ENCODE measurements at regions not wholly inside any gene's neighbourhood (a gene's known extent, or its start where the extent isn't known, plus 50 kb on each side); places are given as distances from the start of the nearest gene placed in this dataset.

GRCh38 chr9:14994738-14995137, 84.5 kb upstream of the FREM1 start:
- H3K27ac ChIP-seq (ENCODE audit: control insufficient read depth, insufficient read depth, low read length): no peak overlapping the region
- H3K9me3 ChIP-seq (ENCODE audit: control insufficient read depth, low read depth, low read length): no peaks in the 10 kb centered on the region
- H3K36me3 ChIP-seq (ENCODE audit: control insufficient read depth in 2 of 2, extremely low read depth in 1 of 2, insufficient read depth in 2 of 2, low read length in 2 of 2): no peaks in the 10 kb centered on the region
- H3K4me3 ChIP-seq (ENCODE audit: control insufficient read depth in 2 of 3, extremely low read depth in 1 of 3, insufficient read depth in 2 of 3, low read depth in 1 of 3, low read length in 3 of 3): no peak overlapping the region
- H3K27me3 ChIP-seq (ENCODE audit: control insufficient read depth, extremely low read depth, insufficient read depth, low read length): no peaks in the 10 kb centered on the region
- no peaks in the 10 kb centered on the region for H3K79me2 ChIP-seq (ENCODE audit: control insufficient read depth, insufficient read depth, low read length)
- FAIRE-seq (no peak), DNase-seq (ENCODE audit: low read depth, low spot score) (no peak)
- dilution Hi-C loops (cut with MboI; ENCODE audit: extremely low pct_ligation_motif_present, low sequenced_read_pairs): no loop called here
- no peaks in the 10 kb centered on the region for H3K4me1 ChIP-seq (ENCODE audit: control insufficient read depth, extremely low read depth, insufficient read depth, low read length)
- no peaks in the 10 kb centered on the region for H4K20me1 ChIP-seq (ENCODE audit: control insufficient read depth, extremely low read depth, insufficient read depth, low read length)
- H3K4me2 ChIP-seq (ENCODE audit: control insufficient read depth, extremely low read depth, insufficient read depth, low read depth, low read length): no peak overlapping the region
- H2AFZ ChIP-seq (ENCODE audit: control insufficient read depth, low read length): no peak overlapping the region
- no peak overlapping the region for H3K9ac ChIP-seq (ENCODE audit: control insufficient read depth, extremely low read depth, insufficient read depth, low read length)
- H3K9me1 ChIP-seq (ENCODE audit: control insufficient read depth, extremely low read depth, insufficient read depth, low read length): no peaks in the 10 kb centered on the region
- TF ChIP-seq EZH2 (IDR thresholded peaks at IDR 0.05; ENCODE audit: low read length): no peak
- TF ChIP-seq, protein P1, sequence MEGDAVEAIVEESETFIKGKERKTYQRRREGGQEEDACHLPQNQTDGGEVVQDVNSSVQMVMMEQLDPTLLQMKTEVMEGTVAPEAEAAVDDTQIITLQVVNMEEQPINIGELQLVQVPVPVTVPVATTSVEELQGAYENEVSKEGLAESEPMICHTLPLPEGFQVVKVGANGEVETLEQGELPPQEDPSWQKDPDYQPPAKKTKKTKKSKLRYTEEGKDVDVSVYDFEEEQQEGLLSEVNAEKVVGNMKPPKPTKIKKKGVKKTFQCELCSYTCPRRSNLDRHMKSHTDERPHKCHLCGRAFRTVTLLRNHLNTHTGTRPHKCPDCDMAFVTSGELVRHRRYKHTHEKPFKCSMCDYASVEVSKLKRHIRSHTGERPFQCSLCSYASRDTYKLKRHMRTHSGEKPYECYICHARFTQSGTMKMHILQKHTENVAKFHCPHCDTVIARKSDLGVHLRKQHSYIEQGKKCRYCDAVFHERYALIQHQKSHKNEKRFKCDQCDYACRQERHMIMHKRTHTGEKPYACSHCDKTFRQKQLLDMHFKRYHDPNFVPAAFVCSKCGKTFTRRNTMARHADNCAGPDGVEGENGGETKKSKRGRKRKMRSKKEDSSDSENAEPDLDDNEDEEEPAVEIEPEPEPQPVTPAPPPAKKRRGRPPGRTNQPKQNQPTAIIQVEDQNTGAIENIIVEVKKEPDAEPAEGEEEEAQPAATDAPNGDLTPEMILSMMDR (optimal IDR thresholded peaks at IDR 0.05 in 1 of 3, IDR thresholded peaks at IDR 0.05 in 1 of 3, conservative IDR thresholded peaks at IDR 0.05 in 1 of 3; ENCODE audit: extremely low read depth in 1 of 3, insufficient read depth in 2 of 3, low read length in 3 of 3): no peak

- H3K27me3 ChIP-seq (ENCODE audit: control insufficient read depth, extremely low read depth, insufficient read depth, low read length): no peaks in the 10 kb centered on the region
- TF ChIP-seq, protein P1 (optimal IDR thresholded peaks at IDR 0.05 in 1 of 3, IDR thresholded peaks at IDR 0.05 in 1 of 3, conservative IDR thresholded peaks at IDR 0.05 in 1 of 3; ENCODE audit: extremely low read depth in 1 of 3, insufficient read depth in 2 of 3, low read length in 3 of 3): no peak
- H3K9me1 ChIP-seq (ENCODE audit: control insufficient read depth, extremely low read depth, insufficient read depth, low read length): no peaks in the 10 kb centered on the region
- dilution Hi-C loops (cut with MboI; ENCODE audit: extremely low pct_ligation_motif_present, low sequenced_read_pairs): no loop called here
- no peaks in the 10 kb centered on the region for H3K4me1 ChIP-seq (ENCODE audit: control insufficient read depth, extremely low read depth, insufficient read depth, low read length)
- no peaks in the 10 kb centered on the region for H3K9me3 ChIP-seq (ENCODE audit: control insufficient read depth, low read depth, low read length)
- H4K20me1 ChIP-seq (ENCODE audit: control insufficient read depth, extremely low read depth, insufficient read depth, low read length): no peaks in the 10 kb centered on the region
- FAIRE-seq (no peak), DNase-seq (ENCODE audit: low read depth, low spot score) (no peak)
- no peaks in the 10 kb centered on the region for H3K36me3 ChIP-seq (ENCODE audit: control insufficient read depth in 2 of 2, extremely low read depth in 1 of 2, insufficient read depth in 2 of 2, low read length in 2 of 2)
- no peak overlapping the region for H3K4me2 ChIP-seq (ENCODE audit: control insufficient read depth, extremely low read depth, insufficient read depth, low read depth, low read length)
- no peak overlapping the region for H3K27ac ChIP-seq (ENCODE audit: control insufficient read depth, insufficient read depth, low read length)
- no peaks in the 10 kb centered on the region for H3K79me2 ChIP-seq (ENCODE audit: control insufficient read depth, insufficient read depth, low read length)
- no peak overlapping the region for H2AFZ ChIP-seq (ENCODE audit: control insufficient read depth, low read length)
- H3K4me3 ChIP-seq (ENCODE audit: control insufficient read depth in 2 of 3, extremely low read depth in 1 of 3, insufficient read depth in 2 of 3, low read depth in 1 of 3, low read length in 3 of 3): peak overlapping the region in 1 of 3 experiments; percentile 60
- no peak overlapping the region for H3K9ac ChIP-seq (ENCODE audit: control insufficient read depth, extremely low read depth, insufficient read depth, low read length)
Measured at GRCh38 chr9:14993901-14994554, 83.8 kb upstream of the FREM1 start.
